HG02970 (cell line): ENCODE measurements at regions not wholly inside any gene's neighbourhood (a gene's known extent, or its start where the extent isn't known, plus 50 kb on each side); places are given as distances from the start of the nearest gene placed in this dataset.
"Not testable (repeated sequence)": the region's sequence is repeated elsewhere in the genome, so short reads cannot be mapped to it uniquely, and the experiment has no call there.

Experiments
- ATAC-seq: cut with Tn5 transposase; IDR thresholded peaks from one replicate; pipeline ENCODE4 v1.9.1; 2021; ENCODE audit warnings: mild to moderate bottlenecking, moderate library complexity, moderate number of reproducible peaks; ENCODE audit not compliant: unreplicated experiment, low FRiP score

DNA sequence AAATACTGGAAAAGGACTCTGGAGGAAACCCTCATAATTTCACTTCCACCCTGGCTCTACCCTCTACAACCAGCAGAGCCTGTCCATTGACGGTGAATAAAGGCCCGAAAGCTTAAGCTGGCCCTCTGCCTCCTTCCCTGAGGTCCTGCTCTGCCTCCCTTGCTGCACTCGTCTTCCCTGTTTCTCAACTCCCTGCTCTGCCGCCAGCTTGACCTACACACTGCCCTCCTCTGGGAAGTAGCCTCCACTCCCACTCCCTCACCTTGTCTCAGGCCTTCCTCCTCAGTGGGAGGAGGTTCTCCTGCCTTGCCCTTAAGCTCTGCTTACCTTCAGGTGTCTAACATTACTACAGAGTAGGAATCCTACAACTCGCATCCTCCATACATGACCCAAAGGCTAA, 608.6 kb upstream of the NR3C2 start:
- no peak for ATAC-seq

DNA sequence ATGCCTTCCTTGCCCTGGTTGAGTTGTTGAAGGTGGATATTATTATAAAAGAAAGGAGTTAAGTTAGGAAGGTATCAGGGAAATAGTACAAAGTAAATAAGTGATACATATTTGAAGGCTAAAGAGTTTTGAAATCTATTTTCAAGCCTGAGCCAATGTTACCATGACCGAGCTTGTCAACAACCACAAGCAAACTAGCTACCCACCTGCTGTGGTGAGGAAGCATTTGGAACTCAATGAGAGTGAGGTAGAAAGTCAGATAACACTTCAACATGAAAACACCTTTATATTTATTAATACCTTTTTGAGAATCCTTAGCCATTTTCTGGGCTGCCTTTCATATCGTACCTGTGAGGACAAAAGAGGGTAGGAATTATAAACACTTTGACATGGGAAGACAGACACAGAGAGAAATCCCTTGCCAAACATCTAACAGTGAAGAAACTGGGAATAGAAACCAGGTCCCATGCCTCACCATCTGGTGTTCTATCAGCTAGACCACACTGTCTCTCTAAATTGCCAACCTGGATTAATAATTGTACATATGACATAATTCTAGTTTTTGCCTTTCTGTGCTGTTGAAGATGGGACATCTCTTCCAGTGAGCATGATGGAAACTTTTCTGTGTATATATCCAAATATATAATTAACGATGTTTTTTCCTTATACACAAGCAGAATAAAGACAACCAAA, 606.4 kb upstream of the NR3C2 start:
- ATAC-seq = no peak

DNA sequence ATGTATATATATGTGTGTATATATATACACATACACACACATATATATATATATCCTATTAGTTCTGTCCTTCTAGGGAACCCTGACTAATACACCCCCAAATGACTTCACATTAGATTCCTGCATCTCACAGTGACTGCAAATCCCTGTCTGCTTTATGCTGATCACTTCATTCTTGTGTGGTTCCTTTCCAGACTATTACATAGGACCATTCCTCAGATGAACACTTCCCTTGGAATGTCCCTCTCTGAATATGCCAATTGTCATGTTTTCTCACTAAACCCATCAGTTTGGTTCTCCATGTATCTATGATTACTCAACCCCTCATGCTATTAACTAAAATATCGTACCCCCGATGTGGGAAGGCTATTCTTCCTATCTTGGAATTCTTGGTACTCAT, 605.2 kb upstream of the NR3C2 start:
- no peak for ATAC-seq

DNA sequence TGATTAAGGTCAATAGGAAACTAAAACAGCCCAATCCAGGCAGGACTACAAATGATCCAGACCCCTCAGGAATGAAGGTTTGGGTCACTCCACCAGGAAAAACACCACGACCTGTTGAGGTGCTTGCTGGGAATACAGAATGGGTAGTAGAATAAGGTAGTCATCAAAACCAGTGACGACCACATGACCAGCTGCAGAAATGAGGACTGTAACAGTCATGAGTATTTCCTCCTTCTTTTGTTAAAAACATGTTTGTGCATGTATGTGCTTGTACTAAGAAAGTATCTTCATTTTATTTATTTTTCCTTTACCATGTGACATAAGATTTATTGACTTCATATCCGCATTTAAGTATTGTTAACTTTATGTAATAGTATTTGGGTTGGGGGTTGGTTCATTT, 603.5 kb upstream of the NR3C2 start:
- ATAC-seq = no peak

DNA sequence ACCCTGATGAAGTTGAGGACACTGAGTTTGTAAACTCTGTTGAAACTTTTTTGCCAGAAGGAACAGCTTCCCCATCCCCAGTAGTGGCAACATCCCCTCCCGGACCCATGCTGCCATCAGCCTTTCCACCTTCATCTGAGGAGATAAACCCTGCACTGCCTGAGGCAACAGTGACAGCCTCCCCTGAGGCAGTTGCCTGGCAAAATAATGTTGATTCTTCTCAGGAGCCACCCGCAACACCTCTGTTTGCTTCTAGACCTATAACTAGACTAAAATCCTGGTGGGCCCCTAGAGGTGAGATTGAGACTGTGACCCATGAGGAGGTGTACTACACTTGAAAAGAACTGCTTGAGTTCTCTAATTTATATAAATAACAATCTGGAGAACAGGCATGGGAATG, 597.6 kb upstream of the NR3C2 start:
- ATAC-seq = not testable (repeated sequence)

GRCh38 chr4:149031399-149031798, 589.2 kb upstream of the NR3C2 start:
- no peak for ATAC-seq

- ATAC-seq = no peak
Observed at GRCh38 chr4:149029056-149029651, 586.9 kb upstream of the NR3C2 start.

DNA sequence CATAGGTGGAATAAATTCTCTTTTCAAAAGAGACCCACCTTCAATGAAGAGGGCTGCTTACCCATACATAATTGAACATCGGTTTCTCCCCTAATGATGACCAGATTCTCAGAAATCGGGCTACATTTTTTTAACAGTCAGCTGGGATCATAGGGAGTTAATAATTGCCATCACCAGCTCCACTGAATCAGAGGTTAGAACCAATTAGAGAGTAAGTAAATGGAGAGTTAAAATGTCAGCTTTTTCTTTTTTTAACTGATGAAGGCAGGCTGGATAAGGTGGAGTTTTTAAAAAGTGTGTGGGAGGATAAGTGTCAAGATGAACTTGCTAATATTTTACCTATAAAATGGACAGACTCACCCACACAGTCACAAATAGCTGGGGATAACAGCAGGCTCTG, 584.5 kb upstream of the NR3C2 start:
- ATAC-seq = no peak

DNA sequence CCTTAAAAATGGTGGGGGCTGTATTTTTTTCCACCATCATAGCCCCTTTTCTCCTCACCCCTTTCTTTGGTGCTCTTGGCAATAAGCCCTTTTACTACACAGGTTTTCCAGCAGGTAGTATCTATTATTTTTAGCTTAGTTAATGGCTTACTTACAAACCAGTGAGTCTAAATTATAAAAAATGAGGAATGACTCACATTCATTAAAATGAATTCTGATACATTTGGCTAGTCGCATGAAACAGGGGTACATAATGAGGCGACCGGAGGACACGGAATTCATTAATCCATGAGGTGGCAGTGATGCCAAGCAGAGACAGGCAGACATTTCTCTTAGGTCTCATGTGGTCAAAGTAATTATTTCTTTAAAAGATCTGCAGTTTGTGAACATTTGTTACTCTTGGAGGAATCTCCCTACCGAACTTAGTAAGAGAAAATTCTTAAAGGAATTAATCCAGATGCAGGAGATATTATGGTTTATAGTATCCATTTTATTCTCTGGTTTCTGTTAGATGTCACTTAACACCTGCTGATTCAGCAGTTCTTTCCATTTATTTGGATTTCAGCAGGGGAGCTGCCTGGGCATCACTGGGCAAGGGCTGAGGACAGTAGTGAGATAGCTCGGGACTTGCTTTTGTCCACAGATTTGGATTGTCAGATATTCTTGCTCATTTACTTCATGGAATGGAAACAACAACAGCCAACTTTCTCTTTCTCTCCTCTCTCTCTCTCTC, 575.0 kb upstream of the NR3C2 start:
- no peak for ATAC-seq

GRCh38 chr4:149009223-149009622, 567.0 kb upstream of the NR3C2 start:
- no peak for ATAC-seq

GRCh38 chr4:149008415-149009025, 566.3 kb upstream of the NR3C2 start:
- ATAC-seq = no peak

DNA sequence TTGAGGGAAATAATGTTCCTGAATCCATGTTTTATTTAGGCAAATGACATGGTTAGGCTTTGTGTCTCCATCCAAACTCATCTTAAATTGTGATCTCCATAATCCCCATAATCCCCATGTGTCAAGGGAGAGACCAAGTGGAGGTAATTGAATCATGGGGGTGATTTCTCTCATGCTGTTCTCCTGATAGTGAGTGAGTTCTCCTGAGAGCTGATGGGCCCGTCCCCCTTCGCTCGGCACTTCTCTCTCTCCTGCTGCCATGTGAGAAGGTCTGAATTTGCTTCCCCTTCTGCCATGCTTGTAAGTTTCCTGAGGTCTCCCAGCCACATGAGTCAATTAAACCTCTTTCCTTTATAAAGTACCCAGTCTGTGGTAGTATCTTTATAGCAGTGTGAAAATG, 563.0 kb upstream of the NR3C2 start:
- ATAC-seq = no peak

DNA sequence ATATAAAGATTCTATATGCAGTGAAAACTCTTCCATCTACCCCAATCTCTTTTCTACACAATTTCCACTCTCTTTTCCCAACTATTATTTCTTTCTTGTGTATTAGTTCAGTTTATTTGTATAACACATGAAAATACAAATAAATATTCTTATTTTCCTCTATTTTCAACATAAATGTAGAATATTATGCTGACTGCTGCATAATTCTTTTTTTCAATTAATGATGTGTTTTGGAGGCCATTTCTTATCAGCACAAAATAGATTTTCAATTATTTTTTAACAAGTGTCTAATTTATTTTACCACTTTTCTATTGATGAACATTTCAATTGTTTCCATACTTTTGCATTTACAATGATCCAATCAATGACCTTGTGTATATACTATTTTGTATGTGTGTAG, 557.7 kb upstream of the NR3C2 start:
- ATAC-seq = no peak

DNA sequence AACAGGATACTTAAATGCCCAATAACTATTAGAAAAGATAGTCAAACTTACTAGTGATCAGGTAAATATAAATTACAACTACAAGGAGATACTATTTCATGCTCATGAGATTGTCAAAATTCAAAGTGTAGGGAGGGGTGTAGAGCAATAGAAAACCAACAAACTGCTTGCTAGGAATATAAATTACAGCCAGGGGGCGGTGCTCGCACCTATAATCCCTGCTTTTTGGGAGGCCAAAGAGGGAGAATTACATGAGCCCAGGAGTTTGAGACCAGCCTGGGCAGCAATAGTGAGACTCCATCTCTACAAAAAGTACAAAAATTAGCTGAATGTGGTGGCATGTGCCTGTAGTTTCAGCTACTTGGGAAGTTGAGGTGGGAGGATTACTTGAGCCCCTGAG, 556.5 kb upstream of the NR3C2 start:
- ATAC-seq = no peak

- no peak for ATAC-seq
Observed at GRCh38 chr4:148986951-148987350, 544.7 kb upstream of the NR3C2 start.

DNA sequence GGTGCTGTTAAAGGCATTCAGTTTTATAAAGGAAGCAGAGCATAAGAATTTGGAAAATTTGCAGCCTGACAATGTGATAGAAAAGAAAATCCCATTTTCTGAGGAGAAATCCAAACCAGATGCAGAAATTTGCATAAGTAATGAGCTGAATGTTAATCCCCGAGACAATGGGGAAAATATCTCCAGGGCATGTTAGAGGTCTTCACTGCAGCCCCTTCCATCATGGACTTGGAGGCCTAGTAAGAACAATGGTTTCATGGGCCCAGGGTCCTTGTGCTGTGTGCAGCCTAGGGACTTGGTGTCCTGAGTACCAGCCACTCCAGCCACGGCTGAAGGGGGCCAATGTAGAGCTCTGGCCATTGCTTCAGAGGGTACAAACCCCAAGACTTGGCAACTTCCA, 542.7 kb upstream of the NR3C2 start:
- no peak for ATAC-seq

DNA sequence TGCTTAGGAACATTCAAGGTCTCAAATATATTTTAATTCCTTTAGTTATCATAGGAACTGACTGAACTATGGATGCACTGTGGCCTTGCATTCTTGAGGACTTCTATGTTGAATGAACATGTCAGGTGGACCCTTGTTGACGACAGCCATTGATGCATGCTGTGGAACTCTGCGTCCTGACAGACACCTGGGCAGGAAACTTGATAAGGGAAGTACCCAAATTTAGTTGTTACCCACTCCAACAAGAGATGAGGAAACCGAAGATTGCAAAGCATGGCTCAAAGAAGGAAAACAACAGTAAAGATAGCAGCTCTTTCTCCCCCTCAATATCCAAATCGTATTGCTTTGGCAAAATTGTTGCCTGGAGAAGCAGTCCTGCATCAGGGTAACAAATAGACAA, 540.0 kb upstream of the NR3C2 start:
- ATAC-seq = no peak

DNA sequence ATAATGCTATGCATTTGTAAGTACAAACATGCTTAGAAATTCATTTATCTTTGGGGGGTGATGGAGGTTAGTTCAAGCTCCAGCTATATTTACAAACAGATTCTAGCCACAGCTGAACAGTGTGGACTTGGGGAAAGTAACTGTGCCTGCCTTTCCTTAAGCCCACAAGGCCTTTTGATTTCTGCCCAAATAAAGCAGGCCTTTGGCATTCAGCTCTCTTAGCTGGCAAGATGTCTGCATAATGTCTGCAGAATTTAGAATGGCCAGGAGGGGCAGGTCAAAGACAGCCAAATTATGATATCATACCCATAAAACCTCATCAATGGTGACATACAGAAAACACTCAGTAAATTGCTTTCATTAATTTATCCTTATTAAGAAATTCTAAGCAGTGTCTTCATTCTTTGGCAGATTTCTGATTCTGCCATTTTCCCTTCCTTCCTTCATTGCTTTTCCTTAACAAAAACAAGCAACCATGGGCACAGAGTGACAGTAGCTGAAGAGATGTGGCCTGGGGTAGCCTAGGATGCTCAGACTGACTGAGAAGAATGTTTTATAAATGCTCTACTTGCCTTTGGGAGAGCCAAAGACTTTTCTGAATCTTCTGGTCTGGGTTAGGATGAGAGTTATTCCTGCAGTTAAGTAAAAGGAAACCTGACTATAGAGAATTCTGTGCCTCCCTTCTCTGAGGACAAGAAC, 538.7 kb upstream of the NR3C2 start:
- no peak for ATAC-seq

DNA sequence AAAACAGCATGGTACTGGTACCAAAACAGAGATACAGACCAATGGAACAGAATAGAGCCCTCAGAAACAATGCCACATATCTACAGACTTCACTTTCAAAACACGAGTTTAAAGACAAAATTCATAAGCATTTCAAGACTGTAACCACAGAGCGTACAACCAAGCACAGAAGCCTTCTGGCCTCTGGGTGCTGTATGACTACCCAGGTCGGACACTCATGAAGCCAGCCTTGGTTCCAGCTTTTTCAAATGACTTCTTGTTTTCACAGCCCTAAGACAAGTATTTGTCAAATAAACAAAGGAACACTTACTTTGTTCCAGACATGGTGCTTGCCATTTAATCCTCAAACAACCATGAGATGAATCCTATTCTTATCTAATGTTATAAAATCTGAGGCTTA, 536.1 kb upstream of the NR3C2 start:
- no peak for ATAC-seq

GRCh38 chr4:148975464-148975863, 533.2 kb upstream of the NR3C2 start:
- no peak for ATAC-seq

DNA sequence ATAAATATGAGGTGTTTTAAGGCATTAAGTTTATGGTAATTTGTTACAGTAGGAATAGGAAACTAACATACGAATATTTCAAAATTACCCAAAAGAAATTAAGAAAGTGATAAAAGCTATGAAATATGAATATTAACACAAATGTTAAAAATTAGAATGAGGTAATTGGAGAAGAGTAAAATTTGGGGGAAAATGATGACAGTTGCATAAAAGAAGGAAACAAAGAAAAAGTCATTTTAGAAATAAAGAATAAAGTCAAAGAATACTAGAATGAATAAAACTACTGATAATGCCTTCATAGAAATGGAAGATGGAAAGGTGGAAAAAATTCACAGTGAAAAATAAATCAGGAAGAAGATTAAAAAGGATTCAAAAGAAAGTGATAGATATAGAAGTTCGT, 522.9 kb upstream of the NR3C2 start:
- ATAC-seq = no peak
